ENCODE measurements at regions not wholly inside any gene's neighbourhood (a gene's known extent, or its start where the extent isn't known, plus 50 kb on each side); places are given as distances from the start of the nearest gene placed in this dataset.

DNA sequence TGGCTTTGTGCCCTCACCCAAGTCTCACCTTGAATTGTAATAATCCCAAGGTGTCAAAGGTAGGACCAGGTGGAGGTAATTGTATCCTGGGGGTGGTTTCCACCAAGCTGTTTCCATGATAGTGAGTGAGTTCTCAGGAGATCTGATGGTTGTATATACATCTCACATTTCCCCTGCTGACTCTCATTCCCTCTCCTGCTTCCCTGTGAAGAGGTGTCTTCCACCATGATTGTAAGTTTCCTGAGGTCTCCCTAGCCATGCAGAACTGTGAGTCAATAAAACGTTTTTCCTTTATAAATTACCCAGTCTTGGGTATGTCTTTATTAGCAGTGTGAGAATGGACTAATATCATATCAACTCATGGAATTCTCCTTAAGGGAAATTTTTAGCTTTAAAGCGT is 302.6 kb downstream of the LIG4 start:
- DNase-seq (no peak), ATAC-seq (ENCODE audit: insufficient read depth, low FRiP score) (no peak)
- TF ChIP-seq, protein P1, sequence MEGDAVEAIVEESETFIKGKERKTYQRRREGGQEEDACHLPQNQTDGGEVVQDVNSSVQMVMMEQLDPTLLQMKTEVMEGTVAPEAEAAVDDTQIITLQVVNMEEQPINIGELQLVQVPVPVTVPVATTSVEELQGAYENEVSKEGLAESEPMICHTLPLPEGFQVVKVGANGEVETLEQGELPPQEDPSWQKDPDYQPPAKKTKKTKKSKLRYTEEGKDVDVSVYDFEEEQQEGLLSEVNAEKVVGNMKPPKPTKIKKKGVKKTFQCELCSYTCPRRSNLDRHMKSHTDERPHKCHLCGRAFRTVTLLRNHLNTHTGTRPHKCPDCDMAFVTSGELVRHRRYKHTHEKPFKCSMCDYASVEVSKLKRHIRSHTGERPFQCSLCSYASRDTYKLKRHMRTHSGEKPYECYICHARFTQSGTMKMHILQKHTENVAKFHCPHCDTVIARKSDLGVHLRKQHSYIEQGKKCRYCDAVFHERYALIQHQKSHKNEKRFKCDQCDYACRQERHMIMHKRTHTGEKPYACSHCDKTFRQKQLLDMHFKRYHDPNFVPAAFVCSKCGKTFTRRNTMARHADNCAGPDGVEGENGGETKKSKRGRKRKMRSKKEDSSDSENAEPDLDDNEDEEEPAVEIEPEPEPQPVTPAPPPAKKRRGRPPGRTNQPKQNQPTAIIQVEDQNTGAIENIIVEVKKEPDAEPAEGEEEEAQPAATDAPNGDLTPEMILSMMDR (IDR thresholded peaks at IDR 0.05; ENCODE audit: control extremely low read depth, extremely low read depth): no peak
- Histone ChIP-seq H3K4me1 (ENCODE audit: control insufficient read depth in 5 of 5, insufficient read depth in 5 of 5, low read length in 5 of 5) (no peaks in the 10 kb centered on the region), H3K4me3 (no peak overlapping the region), H3K9ac (ENCODE audit: insufficient read depth in 1 of 2, low read length in 2 of 2) (no peak overlapping the region), H3K9me3 (ENCODE audit: control insufficient read depth in 4 of 4, insufficient read depth in 3 of 4, low read length in 3 of 4) (peaks cover 0 to 3% (median 1%) of the 10 kb centered on the region in 4 donors), H3K27me3 (ENCODE audit: control insufficient read depth in 3 of 3, insufficient read depth in 3 of 3, low read length in 2 of 3) (no peaks in the 10 kb centered on the region), H3K27ac (ENCODE audit: low read depth in 1 of 2, low read length in 1 of 2) (no peak overlapping the region), H3K36me3 (ENCODE audit: control insufficient read depth in 4 of 4, insufficient read depth in 4 of 4, low read length in 4 of 4) (no peaks in the 10 kb centered on the region)
- 65 to 70% methylated on average over 2 of the region's 2 CpGs for WGBS, 2 donors

DNA sequence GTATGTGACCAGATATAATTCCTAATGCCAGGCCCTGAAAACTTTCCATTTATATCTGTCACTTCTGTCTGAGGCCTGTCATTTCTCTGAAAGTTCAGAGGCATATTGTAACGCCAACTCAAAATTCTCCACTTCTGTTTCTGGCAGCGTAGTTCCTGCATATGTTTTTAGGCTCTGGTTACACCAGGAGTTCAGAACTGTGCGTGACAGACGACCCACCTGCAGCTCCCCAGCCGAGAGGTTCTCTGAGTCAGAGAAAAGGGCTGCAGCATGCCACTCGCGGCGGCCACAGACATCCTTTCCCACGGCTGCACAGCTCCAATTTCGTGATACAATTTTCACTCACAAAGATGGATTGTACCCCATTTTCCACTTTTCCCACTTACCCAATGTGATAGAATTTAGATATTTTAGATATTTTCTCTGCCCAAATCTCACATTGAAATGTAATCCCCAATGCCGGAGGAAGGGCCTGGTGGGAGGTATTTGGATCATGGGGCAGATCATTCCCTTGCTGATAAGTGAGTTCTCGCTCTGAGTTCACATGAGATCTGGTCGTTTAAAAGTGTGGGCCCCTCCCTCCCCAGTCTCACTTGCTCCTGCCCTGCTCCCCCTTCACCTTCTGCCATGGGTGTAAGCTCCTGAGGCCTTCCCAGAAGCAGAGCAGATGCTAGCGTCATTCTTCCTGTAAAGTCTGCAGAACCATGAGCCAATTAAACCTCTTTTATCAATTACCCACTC is 308.1 kb downstream of the LIG4 start:
- TF ChIP-seq, protein P1 (IDR thresholded peaks at IDR 0.05; ENCODE audit: control extremely low read depth, extremely low read depth): no peak
- Histone ChIP-seq H3K4me1 (ENCODE audit: control insufficient read depth in 5 of 5, insufficient read depth in 5 of 5, low read length in 5 of 5) (no peaks in the 10 kb centered on the region), H3K36me3 (ENCODE audit: control insufficient read depth in 4 of 4, insufficient read depth in 4 of 4, low read length in 4 of 4) (no peaks in the 10 kb centered on the region), H3K27ac (ENCODE audit: low read depth in 1 of 2, low read length in 1 of 2) (no peak overlapping the region), H3K27me3 (ENCODE audit: control insufficient read depth in 3 of 3, insufficient read depth in 3 of 3, low read length in 2 of 3) (no peaks in the 10 kb centered on the region), H3K9me3 (ENCODE audit: control insufficient read depth in 4 of 4, insufficient read depth in 3 of 4, low read length in 3 of 4) (peaks cover 0 to 3% (median 0%) of the 10 kb centered on the region in 4 donors), H3K9ac (ENCODE audit: insufficient read depth in 1 of 2, low read length in 2 of 2) (no peak overlapping the region), H3K4me3 (no peak overlapping the region)
- no peak for ATAC-seq (ENCODE audit: insufficient read depth, low FRiP score)
- 76 to 78% methylated on average over 14 of the region's 14 CpGs for WGBS, 2 donors
- DNase-seq: no peak

DNA sequence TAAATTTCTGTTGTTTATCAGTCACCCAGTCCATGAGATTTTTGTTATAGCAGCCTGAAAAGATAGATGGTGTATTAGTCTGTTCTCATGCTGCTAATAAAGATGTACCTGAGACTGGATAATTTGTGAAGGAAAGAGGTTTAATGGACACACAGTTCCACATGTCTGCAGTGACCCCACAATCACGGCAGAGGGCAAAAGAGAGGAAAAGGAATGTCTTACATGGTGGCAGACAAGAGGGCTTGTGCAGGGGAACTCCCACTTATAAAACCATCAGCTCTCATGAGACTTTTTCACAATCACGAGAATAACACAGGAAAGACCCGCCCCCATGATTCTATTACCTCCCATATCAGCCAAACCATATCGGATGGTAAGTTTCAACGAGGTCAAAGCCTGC is 309.2 kb downstream of the LIG4 start:
- no peaks in the 10 kb centered on the region for H3K4me1 ChIP-seq (ENCODE audit: control insufficient read depth in 5 of 5, insufficient read depth in 5 of 5, low read length in 5 of 5)
- H3K36me3 ChIP-seq (ENCODE audit: control insufficient read depth in 4 of 4, insufficient read depth in 4 of 4, low read length in 4 of 4): no peaks in the 10 kb centered on the region
- H3K4me3 ChIP-seq: no peak overlapping the region
- H3K27ac ChIP-seq (ENCODE audit: low read depth in 1 of 2, low read length in 1 of 2): no peak overlapping the region
- H3K27me3 ChIP-seq (ENCODE audit: control insufficient read depth in 3 of 3, insufficient read depth in 3 of 3, low read length in 2 of 3): no peaks in the 10 kb centered on the region
- no peak overlapping the region for H3K9ac ChIP-seq (ENCODE audit: insufficient read depth in 1 of 2, low read length in 2 of 2)
- ATAC-seq (ENCODE audit: insufficient read depth, low FRiP score) (no peak), DNase-seq (no peak)
- H3K9me3 ChIP-seq (ENCODE audit: control insufficient read depth in 4 of 4, insufficient read depth in 3 of 4, low read length in 3 of 4): peaks cover 0 to 3% (median 0%) of the 10 kb centered on the region in 4 donors
- TF ChIP-seq, protein P1 (IDR thresholded peaks at IDR 0.05; ENCODE audit: control extremely low read depth, extremely low read depth): no peak
- 89 to 90% methylated on average over 5 of the region's 5 CpGs for WGBS, 2 donors

Measured in lung (tissue), 11 donors.